Activated CD4-positive, alpha-beta T cell treated with anti-CD3 and anti-CD28 coated beads, Interleukin-2, amount 10 ng/mL, durations not matched to agents 7 days and 5 days (primary cell): ENCODE measurements at regions not wholly inside any gene's neighbourhood (a gene's known extent, or its start where the extent isn't known, plus 50 kb on each side); places are given as distances from the start of the nearest gene placed in this dataset.
A peak's percentile ranks its signal among the peaks of the same experiment; 100 is the strongest.
"Not testable (repeated sequence)": the region's sequence is repeated elsewhere in the genome, so short reads cannot be mapped to it uniquely, and the experiment has no call there.

ENCODE experiments used
- CTCF ChIA-PET: fragments of 350-600 bp; sonication (Branson Sonifier 250); formaldehyde crosslinking; loops from one replicate; lab custom pipeline; 2021; ENCODE audit warnings: antibody characterized with exemption; lab: Charles Lee
- POLR2A ChIA-PET: fragments of 350-600 bp; sonication (Branson Sonifier 250); formaldehyde crosslinking; loops from one replicate; lab custom pipeline; 2021; ENCODE audit warnings: antibody characterized with exemption; lab: Charles Lee
- DNase-seq: peaks from one replicate; pipeline ENCODE4 v3.0.0-alpha.2; 2020
- H3K27ac Mint-ChIP-seq: one replicate; pipeline ENCODE4 v1.8.0; 2021; ENCODE audit warnings: mild to moderate bottlenecking, moderate library complexity, mixed read lengths
- H3K27me3 Mint-ChIP-seq: one replicate; pipeline ENCODE4 v1.8.0; 2021; ENCODE audit warnings: mixed read lengths
- H3K36me3 Mint-ChIP-seq: one replicate; pipeline ENCODE4 v1.8.0; 2021; ENCODE audit warnings: low read depth, mixed read lengths
- H3K4me1 Mint-ChIP-seq: one replicate; pipeline ENCODE4 v1.8.0; 2021; ENCODE audit warnings: mixed read lengths
- H3K4me3 Mint-ChIP-seq: one replicate; pipeline ENCODE4 v1.8.0; 2021; ENCODE audit warnings: mild to moderate bottlenecking, moderate library complexity, mixed read lengths
- H3K9me3 Mint-ChIP-seq: one replicate; pipeline ENCODE4 v1.8.0; 2021; ENCODE audit warnings: mixed read lengths

GRCh38 chr7:65489260-65489767 is 115.7 kb downstream of the ZNF92 start:
- CTCF ChIA-PET, result no interaction called here
- Mint-ChIP-seq H3K4me3 (no peak overlapping the region), H3K4me1 (no peaks in the 10 kb centered on the region), H3K27me3 (peaks cover 2% of the 10 kb centered on the region), H3K36me3 (peaks cover 3% of the 10 kb centered on the region), H3K9me3 (peaks cover 21% of the 10 kb centered on the region), H3K27ac (no peak overlapping the region)
- DNase-seq, result no peak
- POLR2A ChIA-PET, result no interaction called here

GRCh38 chr7:65496697-65497096 is 123.0 kb downstream of the ZNF92 start:
- not testable (repeated sequence) for H3K9me3 Mint-ChIP-seq, H3K36me3 Mint-ChIP-seq

GRCh38 chr7:65503434-65504152 is 129.9 kb downstream of the ZNF92 start:
- ChIA-PET POLR2A (no interaction called here), CTCF (no interaction called here)
- no peaks in the 10 kb centered on the region for H3K4me1 Mint-ChIP-seq
- H3K36me3 Mint-ChIP-seq, result no peaks in the 10 kb centered on the region
- H3K9me3 Mint-ChIP-seq, result no peaks in the 10 kb centered on the region
- no peak for DNase-seq
- no peak overlapping the region for H3K27ac Mint-ChIP-seq
- peaks cover 3% of the 10 kb centered on the region for H3K27me3 Mint-ChIP-seq
- no peak overlapping the region for H3K4me3 Mint-ChIP-seq

More at GRCh38 chr7:65496697-65497096, 123.0 kb downstream of the ZNF92 start:
- H3K27ac Mint-ChIP-seq, H3K4me1 Mint-ChIP-seq, POLR2A ChIA-PET, CTCF ChIA-PET, H3K4me3 Mint-ChIP-seq, DNase-seq: not testable (repeated sequence)
- peaks cover 15% of the 10 kb centered on the region for H3K27me3 Mint-ChIP-seq

GRCh38 chr7:65504504-65505319 is 131.1 kb downstream of the ZNF92 start:
- H3K4me3 Mint-ChIP-seq, H3K4me1 Mint-ChIP-seq, H3K9me3 Mint-ChIP-seq, DNase-seq, H3K36me3 Mint-ChIP-seq, POLR2A ChIA-PET, H3K27ac Mint-ChIP-seq, CTCF ChIA-PET, H3K27me3 Mint-ChIP-seq: not testable (repeated sequence)

- POLR2A ChIA-PET, H3K4me3 Mint-ChIP-seq, H3K27ac Mint-ChIP-seq, H3K27me3 Mint-ChIP-seq, H3K9me3 Mint-ChIP-seq, CTCF ChIA-PET, DNase-seq, H3K36me3 Mint-ChIP-seq, H3K4me1 Mint-ChIP-seq: not testable (repeated sequence)
Observed at GRCh38 chr7:65505320-65505633, 131.6 kb downstream of the ZNF92 start.

GRCh38 chr7:65508581-65509367 is 135.1 kb downstream of the ZNF92 start:
- H3K36me3 Mint-ChIP-seq, POLR2A ChIA-PET, CTCF ChIA-PET, H3K4me3 Mint-ChIP-seq, H3K27ac Mint-ChIP-seq, H3K4me1 Mint-ChIP-seq, H3K9me3 Mint-ChIP-seq, DNase-seq: not testable (repeated sequence)
- peaks cover 17% of the 10 kb centered on the region for H3K27me3 Mint-ChIP-seq

GRCh38 chr7:65509368-65510186 is 135.9 kb downstream of the ZNF92 start:
- ChIA-PET CTCF (no interaction called here), POLR2A (no interaction called here)
- Mint-ChIP-seq H3K4me3 (peak overlapping the region; percentile 20), H3K4me1 (peaks cover 4% of the 10 kb centered on the region), H3K27ac (no peak overlapping the region), H3K27me3 (peaks cover 21% of the 10 kb centered on the region), H3K9me3 (no peaks in the 10 kb centered on the region), H3K36me3 (no peaks in the 10 kb centered on the region)
- no peak for DNase-seq

- peak overlapping the region; percentile 20 for H3K4me3 Mint-ChIP-seq
- H3K4me1 Mint-ChIP-seq, CTCF ChIA-PET, H3K27ac Mint-ChIP-seq, DNase-seq, POLR2A ChIA-PET, H3K9me3 Mint-ChIP-seq, H3K36me3 Mint-ChIP-seq: not testable (repeated sequence)
- H3K27me3 Mint-ChIP-seq, result peaks cover 24% of the 10 kb centered on the region
Observed at GRCh38 chr7:65510187-65510538, 136.5 kb downstream of the ZNF92 start.

- CTCF ChIA-PET, H3K9me3 Mint-ChIP-seq, H3K27me3 Mint-ChIP-seq, H3K36me3 Mint-ChIP-seq, POLR2A ChIA-PET, DNase-seq, H3K27ac Mint-ChIP-seq, H3K4me1 Mint-ChIP-seq, H3K4me3 Mint-ChIP-seq: not testable (repeated sequence)
Observed at GRCh38 chr7:65519751-65520150, 146.1 kb downstream of the ZNF92 start.

GRCh38 chr7:65545465-65546161 is 172.0 kb downstream of the ZNF92 start:
- H3K4me3 Mint-ChIP-seq, DNase-seq, H3K9me3 Mint-ChIP-seq, POLR2A ChIA-PET, CTCF ChIA-PET, H3K27me3 Mint-ChIP-seq, H3K36me3 Mint-ChIP-seq, H3K4me1 Mint-ChIP-seq, H3K27ac Mint-ChIP-seq: not testable (repeated sequence)

GRCh38 chr7:65549589-65550443 is 176.2 kb downstream of the ZNF92 start:
- H3K4me3 Mint-ChIP-seq, H3K36me3 Mint-ChIP-seq, DNase-seq, POLR2A ChIA-PET, H3K4me1 Mint-ChIP-seq, H3K27ac Mint-ChIP-seq, H3K9me3 Mint-ChIP-seq, CTCF ChIA-PET, H3K27me3 Mint-ChIP-seq: not testable (repeated sequence)
